ENCODE measurements at regions not wholly inside any gene's neighbourhood (a gene's known extent, or its start where the extent isn't known, plus 50 kb on each side); places are given as distances from the start of the nearest gene placed in this dataset.
A peak's percentile ranks its signal among the peaks of the same experiment; 100 is the strongest.

DNA sequence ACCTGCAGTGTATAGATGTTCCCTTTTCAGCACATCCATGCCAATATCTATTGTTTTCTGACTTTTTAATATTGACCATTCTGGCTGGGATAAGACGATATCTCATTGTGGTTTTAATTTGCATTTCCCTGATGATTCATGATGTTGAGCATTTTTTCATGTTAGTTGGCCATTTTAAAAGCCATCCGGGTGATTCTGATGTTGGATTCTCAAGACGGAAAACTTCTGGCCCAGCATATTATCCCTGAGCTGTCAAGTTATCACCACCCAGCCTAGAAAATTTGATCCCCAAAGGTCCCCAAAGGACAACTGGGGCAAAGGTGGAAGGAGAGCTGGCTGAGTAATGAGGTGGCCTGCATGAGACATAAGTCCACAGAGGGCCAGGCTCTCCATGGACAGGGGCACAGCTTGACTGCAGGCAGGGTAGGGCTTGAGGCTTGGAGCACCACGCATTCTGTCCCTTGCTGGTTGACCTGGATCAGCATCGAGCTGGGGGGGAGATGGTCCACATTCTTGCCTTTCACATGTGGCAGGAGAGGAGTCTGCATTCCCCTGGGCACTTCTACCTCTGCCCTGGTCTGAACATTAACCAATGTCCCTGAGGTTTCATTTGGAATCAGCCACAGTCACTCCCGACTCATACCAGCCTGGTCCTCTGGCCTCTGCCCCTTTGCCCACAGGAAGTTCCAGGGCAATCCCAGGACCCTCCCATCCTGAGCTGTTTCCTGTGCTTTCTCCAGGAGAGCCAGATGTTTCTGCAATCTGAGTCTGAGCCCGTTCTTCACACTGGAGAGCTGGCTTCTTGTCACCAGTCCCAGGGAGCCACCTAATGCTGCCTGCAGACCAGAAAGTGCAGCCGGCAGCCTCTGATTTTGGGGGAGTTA, 69.2 kb downstream of the ISG20 start:
- no peak for DNase-seq

DNA sequence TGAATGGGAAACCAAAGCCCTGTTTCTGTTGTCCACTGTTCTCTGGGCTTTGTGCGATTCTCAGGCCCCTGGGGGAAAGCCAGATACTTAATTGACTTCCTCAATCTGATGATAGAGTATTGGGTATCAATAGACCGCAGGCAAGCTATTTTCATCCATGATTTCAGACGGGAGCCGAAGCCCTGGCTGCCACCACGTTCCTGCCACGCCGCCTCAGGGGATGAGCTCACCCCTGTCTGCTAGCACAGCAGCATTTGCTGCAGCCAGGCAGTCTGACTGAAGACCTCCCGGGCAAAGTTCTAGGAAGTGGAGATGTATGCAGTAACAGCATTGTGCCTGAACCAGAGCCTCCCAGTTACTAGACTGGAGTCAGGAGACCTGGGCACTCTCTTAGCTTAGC, 69.8 kb downstream of the ISG20 start:
- peak in 6 of 58 donors; percentile 4 to 43 (median 30) for DNase-seq

DNA sequence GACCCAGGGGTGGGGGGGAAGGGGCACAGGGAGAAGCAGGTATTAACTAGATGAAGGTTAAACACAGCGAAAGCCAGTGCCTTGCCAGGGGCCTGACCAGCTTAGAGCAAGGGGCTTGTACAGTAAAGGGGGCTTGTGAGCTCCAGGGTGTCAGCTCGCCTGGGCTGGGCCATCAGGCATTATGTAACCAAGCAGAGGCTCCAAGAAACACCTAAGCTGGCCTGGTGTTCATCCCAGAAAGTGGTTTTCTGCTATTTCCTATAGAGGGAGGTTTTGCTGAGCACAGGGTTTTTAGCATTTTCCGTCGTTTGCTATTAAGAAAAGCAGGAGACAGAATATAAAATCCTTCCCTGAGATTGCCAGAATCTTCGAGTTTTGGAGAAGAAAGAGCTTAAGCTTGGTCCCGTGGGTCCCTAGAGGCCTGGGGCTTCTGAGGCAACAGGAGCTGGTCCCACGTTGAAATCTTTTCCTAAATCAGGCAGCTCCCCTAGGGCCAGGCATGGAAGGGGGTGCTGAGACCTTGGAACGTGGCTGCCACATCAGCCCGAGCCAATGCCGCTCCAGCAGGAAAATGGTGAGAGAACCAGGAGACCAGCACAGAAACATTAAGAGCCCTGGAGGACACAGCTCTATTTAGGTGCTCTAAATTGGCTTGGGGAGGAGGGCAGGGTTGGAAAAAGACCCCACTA, 71.4 kb downstream of the ISG20 start:
- DNase-seq, result no peak

DNA sequence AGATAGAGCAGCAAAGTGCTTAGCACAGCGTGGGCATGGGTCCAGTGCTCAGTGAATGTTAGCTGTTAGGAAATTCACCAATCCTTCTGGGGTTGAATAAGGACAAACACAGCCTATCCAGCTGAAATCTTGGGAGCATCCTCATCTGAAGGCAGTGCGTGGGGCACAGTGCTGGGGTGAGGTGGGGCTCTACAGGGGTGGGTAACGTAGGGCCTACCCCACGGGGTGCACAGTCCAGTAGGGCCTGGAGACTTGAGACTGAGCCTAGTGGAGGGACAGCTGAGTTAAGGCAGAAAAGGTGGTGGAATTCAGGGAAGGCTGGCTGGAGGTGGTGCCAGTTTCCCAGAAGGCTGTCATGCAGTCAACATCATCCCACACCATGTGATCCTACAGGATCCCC, 73.0 kb downstream of the ISG20 start:
- DNase-seq, result no peak

DNA sequence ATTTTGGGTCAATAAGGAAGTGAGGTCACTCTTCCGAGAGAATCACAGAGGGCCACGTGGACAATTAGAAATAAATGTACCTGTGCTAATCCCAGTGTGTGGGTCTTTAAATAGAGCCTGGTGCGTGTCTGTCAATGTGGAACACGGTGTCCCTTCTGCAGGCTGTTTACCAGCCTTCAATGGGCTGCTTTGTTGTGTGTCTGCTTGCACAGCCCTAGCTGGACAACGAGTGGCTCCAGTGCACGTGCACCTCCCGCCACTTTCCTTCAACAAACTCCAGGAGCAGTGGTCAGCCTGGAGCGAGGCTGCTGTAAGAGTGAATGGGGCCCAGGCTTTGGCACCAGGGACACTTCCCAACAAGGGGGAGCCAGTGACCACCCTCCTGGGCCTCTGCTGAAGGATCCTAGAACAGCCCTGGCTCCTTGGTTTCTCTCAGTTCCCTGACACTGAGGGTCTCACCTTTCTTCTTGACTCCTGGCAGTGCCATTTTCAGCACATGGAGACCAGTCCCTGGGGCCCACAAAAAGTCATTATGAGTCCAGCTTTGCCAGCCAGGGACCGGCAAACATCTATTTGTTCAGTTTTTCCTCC, 76.1 kb downstream of the ISG20 start:
- DNase-seq, result peak in 28 of 58 donors; percentile 3 to 62 (median 29)

DNA sequence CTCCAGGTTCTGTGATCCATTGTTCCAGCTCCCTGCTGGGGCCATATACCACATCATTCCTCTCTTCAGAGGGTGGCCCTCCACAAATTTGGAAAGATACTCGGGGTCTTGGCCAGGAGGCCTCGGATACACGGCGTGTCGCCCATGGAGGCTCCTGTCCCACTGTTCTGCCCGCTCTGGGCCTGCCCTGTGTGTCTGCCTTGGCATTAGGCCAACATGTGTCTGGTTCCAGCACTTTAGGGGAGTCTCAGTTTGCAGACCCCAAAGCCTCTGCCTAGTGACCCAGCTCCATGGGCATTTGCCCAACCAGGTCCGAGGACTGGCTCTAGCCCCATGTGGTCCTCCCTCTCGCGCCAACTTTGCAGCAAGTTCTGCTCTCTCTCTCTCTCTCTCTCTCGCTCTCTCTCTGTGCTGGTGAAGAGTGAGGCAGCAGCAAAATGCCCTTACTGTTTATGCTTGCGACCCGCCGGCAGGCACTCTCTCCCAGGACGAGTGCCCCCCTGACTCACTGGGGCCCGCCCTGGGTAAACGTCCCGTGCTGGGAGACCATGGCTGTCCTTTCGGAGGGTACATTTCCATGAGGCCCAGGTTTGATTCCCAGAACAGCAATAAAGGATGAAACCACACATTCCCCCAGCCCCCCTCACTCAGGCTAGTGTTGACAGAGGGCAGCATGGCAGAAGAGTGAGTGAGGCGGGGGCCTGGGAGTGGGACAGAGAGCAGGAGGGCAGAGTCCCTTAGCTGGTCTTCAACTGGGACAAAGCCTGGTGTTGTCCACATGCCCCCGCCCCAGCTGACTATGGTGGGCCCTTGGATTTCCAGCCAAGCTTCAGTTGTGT, 77.9 kb downstream of the ISG20 start:
- peak in 6 of 58 donors; percentile 1 to 22 (median 10) for DNase-seq

DNA sequence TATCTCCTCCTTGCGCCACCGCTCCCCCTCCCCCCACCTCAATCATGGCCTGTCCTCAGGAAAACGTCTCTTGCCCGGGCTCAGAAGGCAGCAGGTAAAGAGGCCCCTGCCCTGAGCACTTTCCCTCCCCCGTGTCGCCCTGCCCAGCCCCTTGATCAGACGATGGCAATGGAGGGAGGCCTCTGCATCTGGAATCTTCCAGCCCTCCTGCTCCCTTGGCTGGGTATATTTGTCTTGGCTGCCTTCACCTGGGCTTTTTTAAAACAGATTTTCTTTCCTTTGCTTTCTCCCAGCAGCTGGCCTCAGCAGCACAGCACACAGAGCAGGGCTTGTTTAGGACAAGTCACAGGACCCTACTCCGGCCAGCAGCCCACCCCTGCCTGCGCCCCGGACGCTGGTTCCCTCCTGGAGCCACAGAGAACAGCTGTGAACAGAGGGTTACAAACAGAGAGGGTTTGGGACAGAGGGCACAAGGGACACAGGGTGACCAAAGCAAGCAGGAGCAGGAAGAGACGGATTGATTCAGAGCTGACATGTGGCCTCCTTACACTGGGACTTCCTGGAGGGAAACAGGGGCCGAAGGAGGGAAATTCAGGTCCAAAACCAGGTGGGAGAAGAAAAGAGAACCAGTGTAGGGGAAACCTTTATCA, 78.7 kb downstream of the ISG20 start:
- DNase-seq, result no peak

DNA sequence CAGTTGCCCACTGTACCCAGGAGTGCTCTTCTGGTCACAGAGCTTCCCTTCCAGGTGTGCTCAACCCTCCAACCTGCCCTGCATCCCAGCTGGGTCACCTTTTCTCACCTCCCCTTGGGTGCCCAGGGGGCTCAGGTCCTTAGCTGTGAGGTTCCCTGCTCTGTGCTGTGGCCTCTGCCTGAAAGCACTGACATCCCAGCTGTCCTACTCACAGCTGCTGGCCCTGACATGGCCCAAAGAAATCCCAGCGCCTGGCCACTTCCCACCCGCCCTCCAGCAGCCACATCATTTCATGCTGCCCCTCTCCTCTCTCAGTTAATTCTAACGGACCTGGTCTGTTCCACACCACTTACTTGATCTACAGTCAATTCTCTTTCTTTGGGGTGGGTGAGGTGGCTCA, 79.9 kb downstream of the ISG20 start:
- no peak for DNase-seq

DNA sequence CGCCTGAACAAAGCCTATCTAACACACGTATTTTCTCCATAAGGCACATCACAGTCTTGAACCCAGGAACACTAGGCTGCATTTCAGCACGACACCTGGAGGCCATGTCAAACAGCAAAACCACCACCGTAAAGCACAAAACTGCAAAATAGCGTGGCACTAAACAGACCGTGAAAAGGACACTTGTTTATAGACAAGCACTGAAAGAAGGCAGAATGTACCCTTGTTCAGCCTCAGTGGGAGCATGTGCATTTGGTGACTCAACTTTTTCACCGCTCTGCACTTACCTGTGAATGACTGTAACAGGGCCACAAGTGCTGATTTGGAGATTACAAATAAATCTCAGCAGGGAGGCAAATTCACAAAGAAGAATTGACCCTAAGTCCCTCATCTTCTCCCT, 80.8 kb downstream of the ISG20 start:
- DNase-seq, result no peak

DNA sequence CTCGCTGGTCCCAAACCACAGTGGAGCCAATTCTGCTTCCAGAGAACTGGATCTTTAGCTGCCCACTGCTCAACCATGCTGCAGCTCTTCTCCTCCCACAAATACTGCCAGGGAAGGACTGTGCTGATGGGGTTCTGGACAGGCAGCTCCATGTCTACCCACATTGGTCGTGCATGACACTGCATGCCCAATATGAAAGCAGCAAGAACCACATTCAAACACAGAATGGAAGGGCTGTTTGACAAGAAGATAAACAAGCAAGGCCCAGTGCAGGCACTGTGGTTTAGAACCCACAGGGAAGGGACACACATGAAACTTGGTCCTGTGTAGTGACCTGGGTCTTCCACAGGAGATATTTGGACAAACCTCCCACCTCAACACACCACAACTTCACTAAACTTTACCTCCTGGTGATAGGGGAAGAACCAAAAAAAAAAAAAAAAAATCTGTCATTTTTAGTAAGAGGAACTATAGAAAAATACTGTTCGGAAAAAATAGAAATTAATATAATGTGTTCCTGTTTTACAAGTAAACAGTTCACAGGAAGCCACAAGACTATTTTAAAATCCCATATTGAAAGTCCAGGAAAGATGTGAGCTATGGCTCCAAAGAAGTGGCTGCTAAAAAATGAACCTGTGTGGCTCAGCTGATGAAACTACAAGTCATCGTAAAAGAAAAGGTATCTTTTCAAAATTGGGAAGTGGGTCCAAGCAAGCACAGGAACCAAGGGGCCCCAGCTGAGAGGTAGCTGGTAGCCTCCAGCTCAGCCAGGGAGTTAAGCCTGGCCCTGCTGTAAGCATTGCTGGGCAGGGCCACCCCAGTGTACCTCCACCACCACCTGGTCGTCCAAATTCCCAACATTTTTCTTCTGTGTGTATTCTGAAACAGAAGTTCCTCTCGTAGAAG, 77.7 kb upstream of the ACAN start:
- DNase-seq, result no peak

DNA sequence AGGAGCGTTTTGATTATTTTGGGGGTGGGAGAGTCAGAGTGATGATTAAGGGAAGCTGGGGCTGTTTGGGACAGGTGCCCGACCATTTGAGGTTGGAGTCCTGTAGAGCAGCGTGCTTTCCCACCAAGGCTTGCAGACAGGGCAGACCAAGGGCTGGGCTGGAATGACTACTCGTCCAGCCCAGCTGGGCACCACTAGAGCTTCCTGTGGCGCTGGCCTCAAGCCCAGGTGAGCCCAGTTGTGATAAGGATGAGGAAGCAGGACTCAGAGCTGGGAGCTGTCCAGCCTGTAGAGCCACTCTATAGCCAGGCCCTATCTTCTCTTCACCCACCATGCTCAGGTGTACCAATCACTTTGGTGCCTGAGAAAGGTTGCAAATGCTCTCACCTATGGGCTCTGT, 75.8 kb upstream of the ACAN start:
- no peak for DNase-seq

DNA sequence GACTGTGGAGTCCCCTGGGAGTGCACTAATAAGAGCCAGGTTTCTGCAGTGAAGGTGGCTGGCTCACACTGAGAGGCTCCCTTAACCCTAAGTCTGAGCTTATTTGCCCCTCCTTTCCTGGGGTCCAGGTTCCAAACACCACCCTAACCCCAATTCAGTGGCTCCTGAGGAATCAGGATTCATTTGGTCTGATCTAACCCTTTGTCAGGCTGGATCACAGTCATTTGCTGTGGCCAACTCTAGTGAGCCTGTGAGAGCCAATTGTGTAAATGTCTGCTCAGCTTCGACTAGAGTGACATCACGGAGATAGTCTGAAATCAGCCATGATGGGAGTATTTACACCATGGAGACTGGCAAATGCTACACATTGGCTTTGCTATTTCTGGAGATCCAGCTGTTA, 73.7 kb upstream of the ACAN start:
- DNase-seq, result no peak

DNA sequence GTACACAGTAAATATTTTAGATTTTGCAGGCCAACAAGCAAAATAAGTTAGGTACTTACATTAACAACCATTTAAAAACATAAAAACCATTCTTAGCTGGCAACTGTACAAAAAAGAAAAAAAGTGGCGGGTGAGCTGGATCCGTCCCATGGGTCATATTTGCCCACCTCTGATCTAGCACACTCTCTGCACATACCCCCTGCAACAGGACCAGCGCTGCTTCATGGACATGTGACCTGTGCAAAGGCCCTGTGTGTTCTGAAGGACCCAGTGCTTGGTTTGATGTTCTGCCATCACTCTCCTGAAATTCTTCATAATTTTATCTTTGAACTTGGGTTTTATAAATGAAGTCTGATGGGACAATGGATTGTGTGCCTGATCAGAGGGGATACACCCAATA, 72.5 kb upstream of the ACAN start:
- DNase-seq, result no peak

DNA sequence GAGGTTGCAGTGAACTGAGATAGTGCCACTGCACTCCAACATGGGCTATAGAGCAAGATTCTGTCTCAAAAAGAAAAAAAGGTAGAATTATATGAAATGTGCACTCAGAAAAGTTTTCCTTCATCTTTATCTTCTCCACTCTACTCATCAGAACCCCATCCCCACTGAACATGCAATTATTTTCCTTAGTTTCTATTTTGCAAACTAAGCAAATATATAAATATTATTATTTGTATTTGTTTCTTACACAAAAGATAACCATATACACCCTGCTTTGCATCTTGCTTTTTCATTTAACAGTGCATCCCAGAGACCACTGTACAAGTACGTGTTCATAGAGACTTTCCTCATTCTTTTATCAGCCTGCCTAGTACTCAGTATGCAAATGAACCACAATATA, 68.0 kb upstream of the ACAN start:
- DNase-seq, result no peak

DNA sequence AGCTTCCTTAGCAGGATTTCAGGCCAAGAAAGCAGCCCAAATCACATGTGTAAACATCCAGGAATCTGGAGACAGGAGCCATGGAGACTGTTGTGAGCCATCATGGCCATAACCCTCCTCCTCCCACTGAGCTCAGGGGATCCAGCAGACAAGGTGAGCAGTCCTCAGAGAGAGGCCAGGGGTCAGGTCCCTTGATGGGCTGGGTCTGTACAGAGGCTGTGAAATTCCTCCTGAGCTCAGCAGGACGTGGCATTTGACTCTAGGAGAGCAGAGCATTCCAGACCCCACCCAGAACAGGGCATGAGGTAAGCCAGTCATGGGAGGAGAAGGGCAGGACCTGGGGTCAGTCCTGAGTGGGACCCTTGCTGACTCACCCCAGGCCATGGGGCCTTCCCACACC, 67.0 kb upstream of the ACAN start:
- no peak for DNase-seq

DNA sequence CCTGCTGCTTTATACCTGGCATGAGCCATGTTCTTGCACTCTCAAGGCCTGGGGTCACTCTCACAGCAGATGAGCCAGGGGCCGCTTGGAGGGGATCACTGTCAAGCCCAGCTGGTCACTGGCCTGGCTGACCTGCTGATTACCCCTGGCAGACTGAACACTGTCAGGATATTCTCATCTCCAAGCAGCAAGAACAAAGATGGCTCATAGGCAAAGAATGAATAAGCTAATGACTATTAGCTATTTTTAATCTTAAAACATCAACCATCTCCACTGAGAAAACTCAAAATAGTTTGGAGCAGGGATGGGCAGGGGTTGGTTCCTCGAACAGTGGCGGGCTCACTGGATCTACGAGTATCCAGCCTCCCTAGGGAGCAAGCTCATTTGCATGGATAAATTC, 64.4 kb upstream of the ACAN start:
- no peak for DNase-seq

DNA sequence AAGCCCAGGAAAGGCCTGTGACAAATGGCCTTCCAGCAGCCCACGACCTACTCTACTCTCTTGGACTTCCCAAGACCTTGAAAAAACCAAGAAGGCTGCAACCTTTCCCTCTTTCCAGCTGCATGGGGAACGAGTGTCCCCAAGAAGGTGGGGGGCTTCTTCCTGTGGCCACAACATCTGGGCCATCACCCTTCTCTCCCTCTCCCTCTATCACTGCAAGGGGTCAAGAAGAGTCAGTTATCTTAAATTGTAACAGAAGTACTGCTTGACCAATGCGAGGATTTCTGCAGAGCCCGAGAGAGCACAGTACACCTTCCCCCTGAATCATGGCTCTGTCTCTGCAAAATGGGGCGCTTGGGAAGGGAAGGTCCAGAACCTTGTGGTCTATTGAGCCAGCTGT, 63.7 kb upstream of the ACAN start:
- no peak for DNase-seq

DNA sequence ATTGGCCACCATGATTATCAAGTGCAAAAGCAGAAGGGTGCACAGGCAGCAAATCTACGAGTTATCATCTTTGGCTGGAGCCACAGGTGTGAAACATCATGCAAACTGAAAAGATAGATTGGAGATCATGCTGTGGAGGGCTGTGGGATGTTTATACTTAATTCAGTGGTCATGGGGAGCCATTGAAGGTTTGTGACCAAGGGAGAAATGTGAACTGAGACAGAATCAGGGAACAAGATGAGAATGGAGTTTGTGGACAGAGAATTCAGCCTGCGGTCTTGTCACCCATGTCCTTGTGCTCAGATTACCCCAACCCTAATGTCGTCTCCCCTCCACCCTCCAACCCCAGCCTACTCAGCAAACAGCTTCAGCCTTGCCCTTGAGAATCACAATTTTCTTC, 62.9 kb upstream of the ACAN start:
- DNase-seq, result no peak

DNA sequence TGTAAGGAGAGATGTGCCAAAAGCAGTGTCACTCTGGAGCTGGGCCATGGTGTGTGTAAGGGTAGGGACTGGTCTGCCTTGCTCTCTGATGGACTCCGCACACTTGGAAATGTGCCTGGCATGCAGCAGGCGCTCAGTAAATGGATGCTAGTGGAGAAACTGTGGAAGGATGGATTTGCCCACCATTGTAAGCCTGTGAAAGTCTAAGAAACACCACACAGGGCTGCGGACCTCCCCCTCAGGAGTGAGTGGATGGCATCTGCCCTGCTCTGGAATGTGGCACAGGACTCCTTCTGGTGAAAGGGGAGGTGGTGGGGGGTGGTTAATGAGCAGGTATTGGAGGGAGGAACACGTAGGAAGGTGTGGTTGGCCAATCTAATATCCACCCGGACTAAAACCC, 62.2 kb upstream of the ACAN start:
- DNase-seq, result no peak

DNA sequence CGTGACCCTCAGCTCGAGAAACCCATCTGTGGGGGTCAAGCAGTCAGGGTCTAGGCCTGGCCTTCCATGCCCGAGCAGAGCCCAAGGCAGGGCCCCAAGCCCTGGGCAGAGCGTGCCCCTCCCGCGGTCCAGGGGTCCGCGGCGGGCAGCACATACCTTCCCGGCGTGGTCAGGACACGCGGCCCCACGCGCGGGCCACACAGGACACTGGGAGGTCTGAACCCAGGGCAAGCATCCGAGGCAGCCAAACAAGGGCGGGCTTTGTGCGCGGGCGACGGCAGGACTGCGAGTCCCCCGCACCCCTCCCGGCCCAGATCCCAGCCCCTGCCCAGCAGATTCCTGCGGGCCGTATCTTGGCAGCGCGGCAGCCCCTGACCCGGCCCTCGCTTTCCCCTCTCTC, 61.6 kb upstream of the ACAN start:
- DNase-seq, result peak in 12 of 58 donors; percentile 1 to 37 (median 16)
